GM23248 (cell line): ENCODE measurements at regions not wholly inside any gene's neighbourhood (a gene's known extent, or its start where the extent isn't known, plus 50 kb on each side); places are given as distances from the start of the nearest gene placed in this dataset.

Source experiments
- EZH2 ChIP-seq: fragments of 200-600 bp; sonication (generic); IDR thresholded peaks from 2 replicates; pipeline ENCODE4 v1.6.1; 2018; ENCODE audit warnings: antibody characterized with exemption, mild to moderate bottlenecking; ENCODE audit not compliant: insufficient read depth, poor library complexity, severe bottlenecking
- EZH2phosphoT487 ChIP-seq: fragments of 200-600 bp; sonication (generic); IDR thresholded peaks from 2 replicates; pipeline ENCODE4 v1.6.1; 2018; ENCODE audit warnings: antibody characterized with exemption, moderate library complexity, mild to moderate bottlenecking, low read depth; ENCODE audit not compliant: insufficient read depth

DNA sequence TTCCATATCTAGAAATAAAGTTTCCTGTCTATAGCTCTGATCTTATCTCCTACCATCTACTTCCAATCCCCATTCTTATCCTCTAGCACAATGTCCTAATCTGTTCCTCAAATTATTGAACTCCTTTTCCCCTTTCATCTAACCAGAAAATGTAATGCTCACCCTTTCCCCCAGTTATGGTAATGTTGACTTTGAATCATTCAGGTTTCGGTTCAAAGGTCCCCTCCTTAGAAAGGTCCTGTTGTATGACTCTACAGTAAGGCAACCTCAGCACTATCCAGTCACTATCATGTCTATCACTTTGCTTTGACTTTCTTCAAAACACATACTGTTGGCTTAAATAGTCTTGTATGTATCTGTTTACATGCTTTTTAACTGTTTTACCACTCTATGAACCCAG lies 264.2 kb upstream of the PCDH15 start:
- no peak for TF ChIP-seq EZH2phosphoT487
- no peak for TF ChIP-seq EZH2
